Heart left ventricle (tissue), 16 donors: ENCODE measurements at regions not wholly inside any gene's neighbourhood (a gene's known extent, or its start where the extent isn't known, plus 50 kb on each side); places are given as distances from the start of the nearest gene placed in this dataset.

Experiments used
- ATAC-seq, 4 donors: fragments of 200-7000 bp; cut with Tn5 transposase; one replicate each; pipeline ENCODE4 v1.9.1; 2020 to 2022; ENCODE audit warnings: moderate library complexity in 4 of 4, mild to moderate bottlenecking in 3 of 4, moderate number of reproducible peaks in 1 of 4
- DNase-seq, 5 donors: peaks; one replicate each; pipeline ENCODE4 v3.0.0-alpha.2; 2020
- H3K27ac ChIP-seq, 12 donors: fragments of 200-600 bp; sonication (generic) in 4 of 12; one replicate each; pipeline versions ENCODE4 v1.5.0 to v1.8.0; 2016 to 2022; ENCODE audit warnings: mild to moderate bottlenecking in 2 of 12
- H3K27me3 ChIP-seq, 9 donors: fragments of 200-600 bp; sonication (generic) in 2 of 9; one replicate each; pipeline versions ENCODE4 v1.5.1 to v1.8.0; 2016 to 2022; ENCODE audit warnings: mild to moderate bottlenecking in 3 of 9
- H3K36me3 ChIP-seq, 9 donors: fragments of 200-600 bp; sonication (generic) in 2 of 9; one replicate each; pipeline versions ENCODE4 v1.5.0 to v1.8.0; 2018 to 2022; ENCODE audit warnings: mild to moderate bottlenecking in 2 of 9
- H3K4me1 ChIP-seq, 12 donors: fragments of 200-600 bp; sonication (generic) in 4 of 12; one replicate each; pipeline versions ENCODE4 v1.5.0 to v1.8.0; 2016 to 2022; ENCODE audit warnings: mild to moderate bottlenecking in 3 of 12
- H3K4me3 ChIP-seq, 12 donors: fragments of 200-600 bp; sonication (generic) in 4 of 12; one replicate each; pipeline versions ENCODE4 v1.5.0 to v1.8.0; 2017 to 2022; ENCODE audit warnings: mild to moderate bottlenecking in 9 of 12, moderate library complexity in 4 of 12
- H3K9me3 ChIP-seq, 12 donors: fragments of 200-600 bp; sonication (generic) in 4 of 12; one replicate each; pipeline versions ENCODE4 v1.5.0 to v1.8.0; 2016 to 2022; ENCODE audit warnings: mild to moderate bottlenecking in 1 of 12
- CTCF ChIP-seq, 12 donors: fragments of 200-600 bp; sonication (generic) in 4 of 12; IDR thresholded peaks; one replicate each; pipeline versions ENCODE4 v1.5.0 to v1.8.0; 2018 to 2022; ENCODE audit warnings: antibody characterized with exemption in 12 of 12, mild to moderate bottlenecking in 5 of 12
- POLR2A ChIP-seq, 2 donors: fragments of 450-650 bp; IDR thresholded peaks; one replicate each; pipeline ENCODE4 v1.6.1; 2017; ENCODE audit warnings: antibody characterized with exemption in 2 of 2, mild to moderate bottlenecking in 2 of 2, moderate library complexity in 2 of 2
- WGBS, 4 donors: extraction: QIAGEN DNeasy Blood & Tissue Kit in 2 of 4; methylation state at CpG; one replicate each; pipeline versions ENCODE4 v1.1.5 to v1.1.7; 2013 to 2018; 5-methylcytosine and 5-hydroxymethylcytosine counted together
- intact Hi-C, 10 donors: fragments of 100-400 bp; cut with DNase I; formaldehyde crosslinking; loops; one replicate each; pipeline versions ENCODE4 v1.11.1 to v1.14.2; 2022
- donor health status: ischemic (EF 13 %, LVEDD 7.1; RV severe dilation, severe dysfunction).
- donor health status: healthy with polysubstance abuse.
- donor health status: DM: no; HTN: yes; CAD: no.
- donor health status: DM: no; HTN: no; CAD: no.
- donor health status: ischemic (EF 25% LVEDD 6.9; RV normal size, moderate dysfunction).
- donor health status: ischemic (EF 25% LVEDD 5.7; RV mildly dilated, moderate dysfunction).
- donor health status: healthy.
- donor health status: DM: yes; HTN: yes; CAD: no.
- donor health status: ischemic (EF 35%, LVEDD 5.7; RV mildly dilated, moderate dysfunction).
- donor health status: nonischemic (EF 11% LVEDD 7.7; RV severe dilation, severe dysfunction).
- donor health status: DM: yes; HTN: yes; CAD: no.
- donor health status: PGD.
- donor health status: ischemic (EF 29% LVEDD 5.4; RV normal size, mild dysfunction).
- donor health status: nonischemic (EF 23%, LVEDD 6.1; RV moderate dilation, normal function).

- Histone ChIP-seq H3K4me1 (peaks cover 0 to 10% (median 0%) of the 10 kb centered on the region in 12 donors), H3K4me3 (no peak overlapping the region), H3K27ac (no peak overlapping the region), H3K27me3 (peaks cover 0 to 4% (median 0%) of the 10 kb centered on the region in 9 donors), H3K36me3 (no peaks in the 10 kb centered on the region), H3K9me3 (peaks cover 0 to 3% (median 0%) of the 10 kb centered on the region in 12 donors)
- 57 to 78% (median 60%) methylated on average over 4 of the region's 4 CpGs for WGBS, 4 donors
- ATAC-seq (no peak), DNase-seq (no peak)
- intact Hi-C loops: no loop called here
- no peak for TF ChIP-seq POLR2A (IDR thresholded peaks at IDR 0.05)
- TF ChIP-seq CTCF (IDR thresholded peaks at IDR 0.05): no peak
Observed at GRCh38 chr13:26839682-26840081, 79.1 kb upstream of the GPR12 start.

- Histone ChIP-seq H3K36me3 (no peaks in the 10 kb centered on the region), H3K4me1 (peaks cover 0 to 10% (median 0%) of the 10 kb centered on the region in 12 donors), H3K27me3 (peaks cover 0 to 4% (median 0%) of the 10 kb centered on the region in 9 donors), H3K4me3 (no peak overlapping the region), H3K27ac (no peak overlapping the region), H3K9me3 (no peaks in the 10 kb centered on the region)
- intact Hi-C loops: no loop called here
- TF ChIP-seq CTCF (IDR thresholded peaks at IDR 0.05) (no peak), POLR2A (IDR thresholded peaks at IDR 0.05) (no peak)
- ATAC-seq (no peak), DNase-seq (no peak)
- WGBS, 4 donors: 58 to 67% (median 62%) methylated on average over 2 of the region's 2 CpGs
Observed at GRCh38 chr13:26838821-26839220, 78.2 kb upstream of the GPR12 start.

GRCh38 chr13:26837997-26838396, 77.4 kb upstream of the GPR12 start:
- TF ChIP-seq POLR2A (IDR thresholded peaks at IDR 0.05): no peak
- no peak for TF ChIP-seq CTCF (IDR thresholded peaks at IDR 0.05)
- intact Hi-C loops: no loop called here
- Histone ChIP-seq H3K4me1 (peaks cover 0 to 10% (median 0%) of the 10 kb centered on the region in 12 donors), H3K36me3 (no peaks in the 10 kb centered on the region), H3K4me3 (no peak overlapping the region), H3K27me3 (peaks cover 0 to 4% (median 0%) of the 10 kb centered on the region in 9 donors), H3K9me3 (no peaks in the 10 kb centered on the region), H3K27ac (no peak overlapping the region)
- ATAC-seq (peak in 3 of 4 donors; percentile 80 to 82 (median 82)), DNase-seq (peak in 2 of 5 donors; percentile 17 to 46)
- 48 to 62% (median 57%) methylated on average over 3 to 6 of the region's 6 CpGs for WGBS, 4 donors

- Histone ChIP-seq H3K27me3 (peaks cover 0 to 4% (median 0%) of the 10 kb centered on the region in 9 donors), H3K4me1 (peaks cover 0 to 10% (median 0%) of the 10 kb centered on the region in 12 donors), H3K9me3 (no peaks in the 10 kb centered on the region), H3K27ac (no peak overlapping the region), H3K4me3 (no peak overlapping the region), H3K36me3 (no peaks in the 10 kb centered on the region)
- intact Hi-C loops: no loop called here
- ATAC-seq (peak in 2 of 4 donors; percentile 52 to 66), DNase-seq (no peak)
- 85 to 93% (median 88%) methylated on average over 3 of the region's 3 CpGs for WGBS, 4 donors
- no peak for TF ChIP-seq POLR2A (IDR thresholded peaks at IDR 0.05)
- TF ChIP-seq CTCF (IDR thresholded peaks at IDR 0.05): no peak
Observed at GRCh38 chr13:26837102-26837501, 76.5 kb upstream of the GPR12 start.
